HepG2 (cell line): ENCODE measurements at regions not wholly inside any gene's neighbourhood (a gene's known extent, or its start where the extent isn't known, plus 50 kb on each side); places are given as distances from the start of the nearest gene placed in this dataset.

Experiments used
- BHLHE40 ChIP-seq: IDR thresholded peaks from 2 replicates; pipeline ENCODE4 v1.6.1; 2011; ENCODE audit warnings: low read length, improper control_type of control experiment
- CBFB ChIP-seq: sonication (generic); formaldehyde crosslinking; IDR thresholded peaks from 2 replicates; pipeline ENCODE4 v1.4.0; 2020; ENCODE audit warnings: missing genetic modification reagents
- CTCF ChIP-seq: sonication (generic); formaldehyde crosslinking; IDR thresholded peaks from 2 replicates; pipeline ENCODE4 v1.5.0; 2020; ENCODE audit warnings: mild to moderate bottlenecking, missing genetic modification reagents, moderate library complexity
- GTF3A ChIP-seq: sonication (generic); formaldehyde crosslinking; conservative IDR thresholded peaks from 2 replicates; pipeline ENCODE4 v1.4.0; 2020; ENCODE audit warnings: mild to moderate bottlenecking, missing genetic modification reagents
- HIVEP1 ChIP-seq: sonication (generic); formaldehyde crosslinking; IDR thresholded peaks from 2 replicates; pipeline ENCODE4 v1.4.0; 2020; ENCODE audit warnings: mild to moderate bottlenecking, missing genetic modification reagents
- NFATC3 ChIP-seq: sonication (generic); formaldehyde crosslinking; IDR thresholded peaks from 2 replicates; pipeline ENCODE4 v1.5.1; 2020; ENCODE audit warnings: mild to moderate bottlenecking, missing genetic modification reagents
- RBFOX2 ChIP-seq: fragments of 200-400 bp; formaldehyde crosslinking; IDR thresholded peaks from 2 replicates; pipeline ENCODE4 v1.6.1; 2017; ENCODE audit warnings: low read depth, mild to moderate bottlenecking, low read length
- REPIN1 ChIP-seq: sonication (generic); formaldehyde crosslinking; IDR thresholded peaks from 2 replicates; pipeline ENCODE4 v1.8.0; 2022; ENCODE audit warnings: missing genetic modification reagents, low read depth, mild to moderate bottlenecking, borderline replicate concordance
- ZBTB46 ChIP-seq: sonication (generic); formaldehyde crosslinking; IDR thresholded peaks from 2 replicates; pipeline ENCODE4 v1.4.0; 2020; ENCODE audit warnings: mild to moderate bottlenecking, missing genetic modification reagents, borderline replicate concordance
- ZEB1 ChIP-seq: IDR thresholded peaks from 2 replicates; pipeline ENCODE4 v1.6.1; 2012; ENCODE audit warnings: mild to moderate bottlenecking, low read depth, inconsistent platforms; ENCODE audit not compliant: insufficient replicate concordance
- ZNF12 ChIP-seq: sonication (generic); formaldehyde crosslinking; IDR thresholded peaks from 2 replicates; pipeline ENCODE4 v1.5.0; 2020; ENCODE audit warnings: missing genetic modification reagents

DNA sequence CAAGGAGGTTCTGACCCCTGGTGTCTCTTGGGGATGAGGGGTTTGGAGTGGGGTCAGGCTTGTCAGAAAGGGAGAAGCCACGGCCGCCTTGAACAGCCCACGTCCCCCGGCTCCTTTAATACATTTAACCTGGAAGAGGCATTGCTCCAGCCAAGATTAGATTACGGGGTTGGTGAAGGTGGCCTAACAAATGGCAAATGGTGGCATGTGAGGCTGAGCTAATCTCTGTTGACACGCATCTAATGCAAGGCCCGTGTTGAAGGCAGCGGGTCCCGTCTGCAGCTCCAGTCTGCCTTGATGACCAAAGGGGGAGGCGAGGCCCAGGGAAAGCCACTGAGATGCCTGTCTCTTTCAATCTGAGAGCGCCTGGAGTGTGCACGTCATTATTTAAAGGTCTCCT lies 673.7 kb upstream of the TBX3 start:
- no peak for TF ChIP-seq CBFB
- no peak for TF ChIP-seq ZEB1
- TF ChIP-seq NFATC3, result no peak
- no peak for TF ChIP-seq ZBTB46 (CRISPR knock-in tag)
- no peak for TF ChIP-seq RBFOX2
- TF ChIP-seq BHLHE40, result no peak
- TF ChIP-seq CTCF (CRISPR knock-in tag), result no peak
- no peak for TF ChIP-seq REPIN1 (CRISPR knock-in tag)
- TF ChIP-seq HIVEP1 (CRISPR knock-in tag), result no peak
- no peak for TF ChIP-seq GTF3A (CRISPR knock-in tag)
- TF ChIP-seq ZNF12, result no peak
